DOHH2 (cell line): ENCODE measurements at regions not wholly inside any gene's neighbourhood (a gene's known extent, or its start where the extent isn't known, plus 50 kb on each side); places are given as distances from the start of the nearest gene placed in this dataset.

Source experiments
- H3F3A ChIP-seq: fragments of 200-600 bp; sonication (generic), shearing (Covaris generic); 2 replicates; pipeline ENCODE4 v1.6.0; 2016; ENCODE audit warnings: antibody characterized with exemption, mild to moderate bottlenecking; ENCODE audit not compliant: control insufficient read depth, insufficient read depth
- H3K27ac ChIP-seq: fragments of 200-600 bp; sonication (generic); 2 replicates; pipeline ENCODE4 v1.5.1; 2014; ENCODE audit warnings: low read depth, mild to moderate bottlenecking, low read length, moderate library complexity
- H3K27me3 ChIP-seq: fragments of 200-600 bp; sonication (generic); 2 replicates; pipeline ENCODE4 v1.6.1; 2014; ENCODE audit warnings: mild to moderate bottlenecking, low read length, mixed read lengths; ENCODE audit not compliant: control insufficient read depth
- H3K36me3 ChIP-seq: fragments of 200-600 bp; sonication (generic); 2 replicates; pipeline ENCODE4 v1.6.1; 2014; ENCODE audit warnings: mild to moderate bottlenecking, low read length, moderate library complexity, mixed read lengths; ENCODE audit not compliant: control insufficient read depth
- H3K4me1 ChIP-seq: fragments of 200-600 bp; sonication (generic); 2 replicates; pipeline ENCODE4 v1.6.1; 2014; ENCODE audit warnings: mild to moderate bottlenecking, low read length, mixed read lengths; ENCODE audit not compliant: control insufficient read depth
- H3K4me2 ChIP-seq: fragments of 200-600 bp; sonication (generic); 2 replicates; pipeline ENCODE4 v1.6.0; 2014; ENCODE audit warnings: mild to moderate bottlenecking, low read length, moderate library complexity
- H3K4me3 ChIP-seq: fragments of 200-600 bp; sonication (generic); 2 replicates; pipeline ENCODE4 v1.5.1; 2014; ENCODE audit warnings: mild to moderate bottlenecking, low read length, mixed read lengths
- H3K79me2 ChIP-seq: fragments of 200-600 bp; sonication (generic); 2 replicates; pipeline ENCODE4 v1.6.1; 2014; ENCODE audit warnings: mild to moderate bottlenecking, low read length, mixed read lengths; ENCODE audit not compliant: control insufficient read depth
- H3K9me2 ChIP-seq: fragments of 200-600 bp; sonication (generic); replicated peaks from 2 replicates; pipeline ENCODE4 v1.6.1; 2014; ENCODE audit warnings: mild to moderate bottlenecking, low read length, mixed read lengths; ENCODE audit not compliant: control insufficient read depth
- H3K9me3 ChIP-seq: fragments of 200-600 bp; sonication (generic); 2 replicates; pipeline ENCODE4 v1.6.1; 2014; ENCODE audit warnings: antibody characterized with exemption, low read length, mixed read lengths; ENCODE audit not compliant: control insufficient read depth, insufficient read depth
- H4K20me1 ChIP-seq: fragments of 200-600 bp; sonication (generic); 2 replicates; pipeline ENCODE4 v1.6.0; 2014; ENCODE audit warnings: low read depth, mild to moderate bottlenecking, antibody characterized with exemption, low read length, moderate library complexity; ENCODE audit not compliant: control insufficient read depth, insufficient read depth
- CTCF ChIP-seq: fragments of 200-600 bp; sonication (generic); IDR thresholded peaks from one replicate; pipeline ENCODE4 v1.5.1; 2014; ENCODE audit warnings: antibody characterized with exemption, mild to moderate bottlenecking, low read depth, low read length; ENCODE audit not compliant: poor library complexity, severe bottlenecking
- EZH2phosphoT487 ChIP-seq: fragments of 200-600 bp; sonication (generic); IDR thresholded peaks from 2 replicates; pipeline ENCODE4 v1.6.1; 2017; ENCODE audit warnings: borderline replicate concordance, mild to moderate bottlenecking, antibody characterized with exemption, low read length, moderate library complexity, mixed read lengths

GRCh38 chr10:83108565-83109333 lies 1030.6 kb upstream of the GHITM start:
- no peaks in the 10 kb centered on the region for H3K79me2 ChIP-seq
- H3K9me3 ChIP-seq = no peaks in the 10 kb centered on the region; the same call in 1 of the 2 replicates
- H3K9me2 ChIP-seq = no peaks in the 10 kb centered on the region
- no peaks in the 10 kb centered on the region for H3F3A ChIP-seq
- H3K27me3 ChIP-seq = no peaks in the 10 kb centered on the region
- TF ChIP-seq CTCF (no peak), EZH2phosphoT487 (no peak)
- H3K36me3 ChIP-seq = no peaks in the 10 kb centered on the region
- no peaks in the 10 kb centered on the region for H3K4me1 ChIP-seq
- no peak overlapping the region for H3K4me3 ChIP-seq
- H4K20me1 ChIP-seq = no peaks in the 10 kb centered on the region
- no peak overlapping the region for H3K27ac ChIP-seq
- H3K4me2 ChIP-seq = no peak overlapping the region

- Histone ChIP-seq H3K79me2 (no peaks in the 10 kb centered on the region), H3F3A (no peaks in the 10 kb centered on the region), H3K4me1 (no peaks in the 10 kb centered on the region), H4K20me1 (no peaks in the 10 kb centered on the region), H3K36me3 (no peaks in the 10 kb centered on the region), H3K27me3 (no peaks in the 10 kb centered on the region), H3K9me3 (no peaks in the 10 kb centered on the region), H3K4me2 (no peak overlapping the region), H3K27ac (no peak overlapping the region), H3K9me2 (no peaks in the 10 kb centered on the region), H3K4me3 (no peak overlapping the region)
- TF ChIP-seq CTCF (no peak), EZH2phosphoT487 (no peak)
Measured at GRCh38 chr10:83119346-83119745, 1020.0 kb upstream of the GHITM start.

GRCh38 chr10:83122336-83122735 lies 1017.0 kb upstream of the GHITM start:
- Histone ChIP-seq H3K9me2 (no peaks in the 10 kb centered on the region), H3K79me2 (no peaks in the 10 kb centered on the region), H4K20me1 (no peaks in the 10 kb centered on the region), H3K27ac (no peak overlapping the region), H3K27me3 (no peaks in the 10 kb centered on the region), H3F3A (no peaks in the 10 kb centered on the region), H3K4me2 (no peak overlapping the region), H3K9me3 (no peaks in the 10 kb centered on the region), H3K4me1 (no peaks in the 10 kb centered on the region), H3K36me3 (no peaks in the 10 kb centered on the region), H3K4me3 (no peak overlapping the region)
- TF ChIP-seq EZH2phosphoT487 (no peak), CTCF (no peak)
